OCI-LY3 (cell line): ENCODE measurements at regions not wholly inside any gene's neighbourhood (a gene's known extent, or its start where the extent isn't known, plus 50 kb on each side); places are given as distances from the start of the nearest gene placed in this dataset.

Experiments used
- H2AFZ ChIP-seq: fragments of 200-600, 300-600 bp; shearing (Covaris generic); 2 replicates; pipeline ENCODE4 v1.6.0; 2014; ENCODE audit warnings: antibody characterized with exemption, low read depth, low read length
- H3K27ac ChIP-seq: fragments of 200-600, 300-600 bp; sonication (generic); 2 replicates; pipeline ENCODE4 v1.5.1; 2014; ENCODE audit warnings: mild to moderate bottlenecking, low read length, moderate library complexity, mixed read lengths
- H3K27me3 ChIP-seq: fragments of 200-600, 300-600 bp; sonication (generic); 2 replicates; pipeline ENCODE4 v1.6.1; 2014; ENCODE audit warnings: low read depth, low read length, mixed read lengths
- H3K36me3 ChIP-seq: fragments of 200-600, 300-600 bp; sonication (generic); replicated peaks from 2 replicates; pipeline ENCODE3; 2014; ENCODE audit warnings: low read depth, low read length, mixed read lengths
- H3K4me1 ChIP-seq: fragments of 300-600, 200-600 bp; sonication (generic); 2 replicates; pipeline ENCODE4 v1.6.1; 2014; ENCODE audit warnings: low read length, mixed read lengths
- H3K4me2 ChIP-seq: fragments of 200-600, 300-600 bp; sonication (generic); 2 replicates; pipeline ENCODE4 v1.6.1; 2014; ENCODE audit warnings: low read length, mixed read lengths
- H3K4me3 ChIP-seq: fragments of 300-600, 200-600 bp; sonication (generic); 2 replicates; pipeline ENCODE4 v1.5.1; 2014; ENCODE audit warnings: antibody characterized with exemption, mild to moderate bottlenecking, low read length, moderate library complexity
- H3K79me2 ChIP-seq: fragments of 300-600, 200-600 bp; shearing (Covaris generic); 2 replicates; pipeline ENCODE4 v1.6.1; 2014; ENCODE audit warnings: mild to moderate bottlenecking, low read length, mixed read lengths
- H3K9ac ChIP-seq: fragments of 300-600, 200-600 bp; shearing (Covaris generic); 2 replicates; pipeline ENCODE4 v1.6.0; 2014; ENCODE audit warnings: mild to moderate bottlenecking, low read length, moderate library complexity
- H3K9me3 ChIP-seq: fragments of 200-600, 300-600 bp; shearing (Covaris generic); 2 replicates; pipeline ENCODE4 v1.6.1; 2014; ENCODE audit warnings: low read length, mixed read lengths; ENCODE audit not compliant: insufficient read depth
- H4K20me1 ChIP-seq: fragments of 200-600, 300-600 bp; sonication (generic); 2 replicates; pipeline ENCODE4 v1.6.1; 2016; ENCODE audit warnings: low read length, mixed read lengths; ENCODE audit not compliant: insufficient read depth
- EZH2phosphoT487 ChIP-seq: fragments of 200-600 bp; shearing (Covaris generic); IDR thresholded peaks from 2 replicates; pipeline ENCODE4 v1.6.1; 2018; ENCODE audit warnings: antibody characterized with exemption, mixed run types, low read depth
- TF ChIP-seq, protein P1 (sequence below): fragments of 200-600, 300-600 bp; sonication (generic); IDR thresholded peaks from 2 replicates; pipeline ENCODE4 v1.5.1; 2014; ENCODE audit warnings: antibody characterized with exemption, low read length, low read depth

DNA sequence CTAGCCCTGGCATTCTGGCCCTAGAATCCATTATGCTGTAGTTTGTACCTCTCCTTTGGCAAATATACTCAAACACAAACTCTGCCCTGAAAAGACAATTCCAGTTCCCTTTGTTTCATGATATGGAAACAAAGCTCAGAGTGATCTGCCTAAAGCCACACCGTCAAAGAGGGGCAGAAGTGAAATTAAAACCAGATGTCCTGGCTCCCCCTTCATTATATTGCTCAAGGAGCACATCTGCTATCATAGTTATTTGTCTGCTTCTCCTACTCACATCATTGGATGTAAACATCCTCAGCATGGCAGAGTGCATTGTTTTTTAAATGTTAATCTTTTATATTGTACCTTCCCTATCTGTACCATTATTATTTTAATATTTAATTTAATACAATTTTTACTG, 266.7 kb upstream of the SMARCA2 start:
- Histone ChIP-seq H3K4me2 (no peak overlapping the region), H3K27me3 (no peaks in the 10 kb centered on the region), H3K79me2 (no peaks in the 10 kb centered on the region), H3K4me1 (no peaks in the 10 kb centered on the region), H3K9me3 (no peaks in the 10 kb centered on the region), H3K36me3 (no peaks in the 10 kb centered on the region), H3K4me3 (no peak overlapping the region), H3K9ac (no peak overlapping the region), H3K27ac (no peak overlapping the region), H4K20me1 (no peaks in the 10 kb centered on the region), H2AFZ (no peak overlapping the region)
- no peak for TF ChIP-seq EZH2phosphoT487
- TF ChIP-seq, protein P1, sequence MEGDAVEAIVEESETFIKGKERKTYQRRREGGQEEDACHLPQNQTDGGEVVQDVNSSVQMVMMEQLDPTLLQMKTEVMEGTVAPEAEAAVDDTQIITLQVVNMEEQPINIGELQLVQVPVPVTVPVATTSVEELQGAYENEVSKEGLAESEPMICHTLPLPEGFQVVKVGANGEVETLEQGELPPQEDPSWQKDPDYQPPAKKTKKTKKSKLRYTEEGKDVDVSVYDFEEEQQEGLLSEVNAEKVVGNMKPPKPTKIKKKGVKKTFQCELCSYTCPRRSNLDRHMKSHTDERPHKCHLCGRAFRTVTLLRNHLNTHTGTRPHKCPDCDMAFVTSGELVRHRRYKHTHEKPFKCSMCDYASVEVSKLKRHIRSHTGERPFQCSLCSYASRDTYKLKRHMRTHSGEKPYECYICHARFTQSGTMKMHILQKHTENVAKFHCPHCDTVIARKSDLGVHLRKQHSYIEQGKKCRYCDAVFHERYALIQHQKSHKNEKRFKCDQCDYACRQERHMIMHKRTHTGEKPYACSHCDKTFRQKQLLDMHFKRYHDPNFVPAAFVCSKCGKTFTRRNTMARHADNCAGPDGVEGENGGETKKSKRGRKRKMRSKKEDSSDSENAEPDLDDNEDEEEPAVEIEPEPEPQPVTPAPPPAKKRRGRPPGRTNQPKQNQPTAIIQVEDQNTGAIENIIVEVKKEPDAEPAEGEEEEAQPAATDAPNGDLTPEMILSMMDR = no peak

DNA sequence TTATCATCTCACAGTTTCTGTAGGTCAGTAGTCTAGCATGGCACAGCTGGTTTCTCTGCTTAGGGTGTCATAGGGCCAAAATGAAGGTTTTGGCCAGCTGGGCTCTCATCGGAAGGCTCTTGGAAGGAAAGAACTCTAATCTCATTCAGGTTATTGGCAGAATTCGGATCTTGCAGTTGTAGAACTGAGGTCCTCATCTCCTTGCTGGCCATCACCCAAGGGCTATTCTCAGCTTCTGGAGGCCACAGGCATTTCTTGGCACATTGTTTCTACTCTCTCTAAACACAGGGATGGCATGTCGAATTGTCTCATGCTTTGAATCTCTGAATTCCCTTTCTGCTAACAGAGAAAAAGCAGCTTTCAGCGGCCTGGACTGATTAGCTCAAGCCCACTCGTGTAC, 258.0 kb upstream of the SMARCA2 start:
- Histone ChIP-seq H3K79me2 (no peaks in the 10 kb centered on the region), H3K9ac (no peak overlapping the region), H3K4me3 (no peak overlapping the region), H4K20me1 (no peaks in the 10 kb centered on the region), H3K27me3 (no peaks in the 10 kb centered on the region), H2AFZ (no peak overlapping the region), H3K9me3 (no peaks in the 10 kb centered on the region), H3K4me2 (no peak overlapping the region), H3K4me1 (peaks cover 5% of the 10 kb centered on the region; the same call in 1 of the 2 replicates), H3K36me3 (no peaks in the 10 kb centered on the region), H3K27ac (no peak overlapping the region)
- no peak for TF ChIP-seq EZH2phosphoT487
- TF ChIP-seq, protein P1 = no peak

DNA sequence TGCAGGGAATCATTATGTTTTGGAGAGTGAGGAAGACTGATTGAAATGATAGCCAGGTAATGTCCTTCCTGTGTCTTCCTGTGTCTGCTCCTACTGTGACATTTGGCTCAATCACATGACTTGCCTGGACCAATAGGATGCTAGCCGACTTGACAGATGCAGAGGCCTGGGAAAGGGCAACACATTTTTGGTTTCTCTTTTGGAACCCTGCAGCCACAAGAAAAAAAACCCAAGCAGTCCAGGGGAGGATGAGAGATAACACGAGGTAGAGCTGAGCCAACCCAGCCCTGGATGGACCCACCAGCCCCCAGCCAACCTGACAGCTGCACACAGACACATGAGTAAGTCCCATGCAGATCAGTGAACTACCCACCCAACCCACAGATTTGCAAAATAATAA, 256.1 kb upstream of the SMARCA2 start:
- Histone ChIP-seq H3K36me3 (no peaks in the 10 kb centered on the region), H3K9ac (no peak overlapping the region), H3K4me3 (no peak overlapping the region), H3K27ac (no peak overlapping the region), H3K4me2 (no peak overlapping the region), H3K9me3 (no peaks in the 10 kb centered on the region), H3K4me1 (peaks cover 11% of the 10 kb centered on the region; the same call in 1 of the 2 replicates), H4K20me1 (no peaks in the 10 kb centered on the region), H2AFZ (peak overlapping the region; percentile 17; the same call in 1 of the 2 replicates), H3K79me2 (no peaks in the 10 kb centered on the region), H3K27me3 (no peaks in the 10 kb centered on the region)
- TF ChIP-seq EZH2phosphoT487 = no peak
- TF ChIP-seq, protein P1 = no peak

DNA sequence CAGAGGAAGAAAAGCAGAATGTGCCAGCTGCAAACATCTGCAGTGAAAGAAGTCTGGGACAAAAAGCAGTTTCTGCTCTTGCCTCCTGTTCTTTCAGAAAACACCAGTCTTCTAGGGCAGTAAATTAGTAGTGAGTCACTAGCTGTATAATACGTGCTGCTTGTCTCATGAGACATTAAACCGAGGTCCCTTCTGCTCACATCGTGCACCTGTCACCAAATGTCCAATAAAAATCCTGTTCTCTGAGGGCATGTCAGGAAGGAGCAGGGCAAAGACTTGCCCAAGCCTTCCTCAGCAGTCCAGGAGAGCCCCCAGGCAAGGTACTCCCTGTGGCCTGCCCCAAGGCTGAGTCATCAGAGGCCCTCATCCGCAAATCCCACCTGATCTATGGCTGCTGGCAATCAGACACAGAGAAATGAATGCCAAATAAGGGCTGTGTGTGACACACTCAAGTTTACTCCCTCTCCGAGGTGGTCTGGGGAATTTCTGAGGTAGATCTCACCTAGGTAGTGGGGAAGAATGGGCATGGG, 255.3 kb upstream of the SMARCA2 start:
- H3K9ac ChIP-seq = no peak overlapping the region
- H4K20me1 ChIP-seq = no peaks in the 10 kb centered on the region
- no peaks in the 10 kb centered on the region for H3K79me2 ChIP-seq
- no peaks in the 10 kb centered on the region for H3K36me3 ChIP-seq
- H3K9me3 ChIP-seq = no peaks in the 10 kb centered on the region
- no peaks in the 10 kb centered on the region for H3K27me3 ChIP-seq
- H3K27ac ChIP-seq = no peak overlapping the region
- peak overlapping the region; percentile 17 for H2AFZ ChIP-seq
- H3K4me3 ChIP-seq = no peak overlapping the region
- TF ChIP-seq, protein P1 = no peak
- no peak for TF ChIP-seq EZH2phosphoT487
- H3K4me1 ChIP-seq = peaks cover 11% of the 10 kb centered on the region; the same call in 1 of the 2 replicates
- H3K4me2 ChIP-seq = no peak overlapping the region
